GM12891 (cell line): ENCODE measurements at regions not wholly inside any gene's neighbourhood (a gene's known extent, or its start where the extent isn't known, plus 50 kb on each side); places are given as distances from the start of the nearest gene placed in this dataset.

Experiments
- DNase-seq: peaks from one replicate; pipeline ENCODE4 v3.0.0; 2011; ENCODE audit warnings: low spot score; ENCODE audit not compliant: insufficient read length
- FAIRE-seq: peaks from 2 replicates; lab custom pipeline; 2011; peaks lifted over from hg19 to GRCh38; lab: Jason Lieb, UNC
- PAX5 ChIP-seq: IDR thresholded peaks from 2 replicates; pipeline ENCODE4 v1.6.1; 2011; ENCODE audit warnings: low read length, moderate library complexity, mild to moderate bottlenecking; ENCODE audit not compliant: insufficient read depth, severe bottlenecking
- POLR2A ChIP-seq: IDR thresholded peaks from 2 replicates; pipeline ENCODE4 v1.6.1; 2011; ENCODE audit warnings: low read depth, low read length, control low read depth
- POLR2AphosphoS5 ChIP-seq: IDR thresholded peaks from 2 replicates; pipeline ENCODE4 v1.6.1; 2011; ENCODE audit warnings: low read depth, low read length, control low read depth
- POU2F2 ChIP-seq: IDR thresholded peaks from 2 replicates; pipeline ENCODE4 v1.6.1; 2011; ENCODE audit warnings: low read depth, mild to moderate bottlenecking, control low read depth, low read length, moderate library complexity
- SPI1 ChIP-seq: IDR thresholded peaks from 2 replicates; pipeline ENCODE4 v1.6.1; 2011; ENCODE audit warnings: low read depth, low read length, control low read depth
- TAF1 ChIP-seq: IDR thresholded peaks from 2 replicates; pipeline ENCODE4 v1.6.1; 2011; ENCODE audit warnings: low read depth, low read length, control low read depth

GRCh38 chr4:19375136-19375804 is 876.4 kb upstream of the SLIT2 start:
- TF ChIP-seq POLR2A = no peak
- no peak for TF ChIP-seq POU2F2
- TF ChIP-seq TAF1 = no peak
- TF ChIP-seq PAX5 = no peak
- TF ChIP-seq POLR2AphosphoS5 = no peak
- no peak for TF ChIP-seq SPI1
- FAIRE-seq (no peak), DNase-seq (no peak)

- no peak for TF ChIP-seq POLR2AphosphoS5
- TF ChIP-seq SPI1 = no peak
- TF ChIP-seq POLR2A = no peak
- no peak for TF ChIP-seq TAF1
- no peak for TF ChIP-seq PAX5
- no peak for TF ChIP-seq POU2F2
- FAIRE-seq (no peak), DNase-seq (no peak)
Measured at GRCh38 chr4:19372390-19372789, 879.3 kb upstream of the SLIT2 start.

- FAIRE-seq = no peak
- TF ChIP-seq POLR2AphosphoS5 (no peak), POLR2A (no peak), SPI1 (no peak), PAX5 (no peak), POU2F2 (no peak), TAF1 (no peak)
- DNase-seq = no peak
Measured at GRCh38 chr4:19368800-19369199, 882.9 kb upstream of the SLIT2 start.

GRCh38 chr4:19366916-19367315 is 884.8 kb upstream of the SLIT2 start:
- DNase-seq (no peak), FAIRE-seq (no peak)
- no peak for TF ChIP-seq SPI1
- no peak for TF ChIP-seq TAF1
- TF ChIP-seq POLR2A = no peak
- no peak for TF ChIP-seq POLR2AphosphoS5
- no peak for TF ChIP-seq POU2F2
- TF ChIP-seq PAX5 = no peak

- TF ChIP-seq SPI1 (no peak), POLR2AphosphoS5 (no peak), POU2F2 (no peak), TAF1 (no peak), POLR2A (no peak), PAX5 (no peak)
- no peak for FAIRE-seq
Measured at GRCh38 chr4:19358015-19358414, 893.7 kb upstream of the SLIT2 start.

GRCh38 chr4:19349416-19349815 is 902.3 kb upstream of the SLIT2 start:
- FAIRE-seq (no peak), DNase-seq (no peak)
- no peak for TF ChIP-seq SPI1
- no peak for TF ChIP-seq POLR2AphosphoS5
- TF ChIP-seq PAX5 = no peak
- no peak for TF ChIP-seq POU2F2
- no peak for TF ChIP-seq TAF1
- TF ChIP-seq POLR2A = no peak

More at GRCh38 chr4:19358015-19358414, 893.7 kb upstream of the SLIT2 start:
- DNase-seq = no peak

- no peak for DNase-seq
- TF ChIP-seq POLR2A (no peak), SPI1 (no peak), POU2F2 (no peak), POLR2AphosphoS5 (no peak), PAX5 (no peak), TAF1 (no peak)
- no peak for FAIRE-seq
Measured at GRCh38 chr4:19348746-19349145, 903.0 kb upstream of the SLIT2 start.

- FAIRE-seq = no peak
- TF ChIP-seq POLR2A = no peak
- TF ChIP-seq TAF1 = no peak
- TF ChIP-seq PAX5 = no peak
- TF ChIP-seq SPI1 = no peak
- no peak for TF ChIP-seq POU2F2
- TF ChIP-seq POLR2AphosphoS5 = no peak
- no peak for DNase-seq
Measured at GRCh38 chr4:19346636-19347035, 905.1 kb upstream of the SLIT2 start.

GRCh38 chr4:19329631-19330030 is 922.1 kb upstream of the SLIT2 start:
- TF ChIP-seq SPI1 (no peak), TAF1 (no peak), POLR2AphosphoS5 (no peak), PAX5 (no peak), POLR2A (no peak), POU2F2 (no peak)
- FAIRE-seq (no peak), DNase-seq (no peak)

- no peak for DNase-seq
Measured at GRCh38 chr4:19329077-19329476, 922.6 kb upstream of the SLIT2 start.

More at GRCh38 chr4:19329077-19329476, 922.6 kb upstream of the SLIT2 start:
- no peak for FAIRE-seq
- no peak for TF ChIP-seq TAF1
- no peak for TF ChIP-seq PAX5
- no peak for TF ChIP-seq SPI1
- no peak for TF ChIP-seq POLR2AphosphoS5
- TF ChIP-seq POLR2A = no peak
- TF ChIP-seq POU2F2 = no peak
